Forelimb muscle (tissue), 1 donor: ENCODE measurements at regions not wholly inside any gene's neighbourhood (a gene's known extent, or its start where the extent isn't known, plus 50 kb on each side); places are given as distances from the start of the nearest gene placed in this dataset.
"Not testable (repeated sequence)": the region's sequence is repeated elsewhere in the genome, so short reads cannot be mapped to it uniquely, and the experiment has no call there.

Experiments
- DNase-seq: peaks from one replicate; pipeline ENCODE4 v3.0.0-alpha.2; 2013; ENCODE audit warnings: low read depth

DNA sequence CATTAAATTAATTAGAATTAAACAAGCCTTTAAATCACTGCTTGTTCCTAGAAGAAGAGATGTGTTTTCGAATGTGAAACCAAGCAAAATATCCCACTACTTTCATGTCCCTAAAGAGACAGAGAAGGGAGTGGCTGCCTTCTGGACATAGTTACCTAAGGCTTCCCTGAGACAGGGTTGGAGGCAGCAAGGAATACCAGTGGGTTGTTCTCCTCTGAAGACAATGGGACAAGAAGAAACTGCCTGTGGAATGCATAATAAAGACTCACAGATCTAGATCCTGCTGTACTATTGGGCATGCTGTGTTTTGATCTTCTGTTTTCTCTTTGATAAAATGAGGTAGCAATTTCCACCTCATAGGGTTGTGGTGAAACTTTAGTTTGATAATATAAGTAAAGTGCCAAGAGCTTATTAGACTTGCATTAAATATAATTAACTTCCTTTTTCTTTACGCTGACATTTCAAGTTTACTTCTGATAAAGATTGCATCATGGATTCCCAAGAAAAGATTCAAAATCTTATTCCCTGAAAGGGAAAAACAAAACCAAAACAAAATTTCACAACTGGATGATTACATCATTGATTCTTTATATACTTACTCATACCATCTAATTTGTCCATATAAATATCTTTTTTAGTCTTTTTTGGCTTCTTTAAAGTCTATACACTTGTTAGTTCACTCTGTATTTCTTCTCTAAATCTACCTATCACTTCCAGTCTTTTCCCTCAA, 621.3 kb downstream of the ETS1 start:
- DNase-seq = no peak

DNA sequence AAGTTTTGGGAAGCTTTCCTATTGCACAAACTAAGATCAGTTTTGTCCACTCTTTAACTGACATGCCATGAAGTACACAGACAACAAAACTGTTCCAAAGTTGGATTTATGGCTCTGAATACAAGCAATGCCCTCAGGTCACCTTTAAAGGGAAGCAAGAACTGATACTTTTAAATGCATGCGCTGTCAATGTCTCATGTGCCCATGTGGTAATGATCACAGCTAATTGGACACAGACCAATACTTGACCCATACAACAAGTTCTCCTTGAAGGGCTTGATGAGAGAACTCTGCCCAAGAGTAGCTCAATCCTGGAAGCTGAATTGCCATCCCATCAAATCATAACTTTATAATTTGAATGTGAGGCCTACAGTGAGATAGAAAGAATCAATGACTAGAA, 624.9 kb downstream of the ETS1 start:
- no peak for DNase-seq

GRCh38 chr11:127950162-127950561, 637.2 kb downstream of the ETS1 start:
- DNase-seq = no peak

DNA sequence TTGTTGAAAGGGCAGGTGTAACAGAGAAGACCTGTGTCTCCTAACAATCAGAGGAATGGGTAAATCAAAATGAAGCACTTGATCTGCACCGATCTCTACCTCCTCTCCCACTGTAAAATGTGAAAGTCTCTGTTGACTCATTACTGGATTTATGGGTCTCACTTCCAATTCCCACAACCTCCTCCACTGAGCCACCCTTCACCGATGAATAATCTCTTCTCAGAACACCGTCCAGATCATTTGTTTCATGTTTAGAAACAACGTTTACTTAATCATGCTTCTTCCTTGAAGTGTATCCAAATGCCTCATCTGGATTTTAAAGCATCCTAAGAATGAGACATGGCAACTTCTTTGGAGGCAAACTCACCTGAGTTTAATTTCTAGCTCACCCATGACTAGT, 643.6 kb downstream of the ETS1 start:
- no peak for DNase-seq

GRCh38 chr11:127943152-127943551, 644.2 kb downstream of the ETS1 start:
- no peak for DNase-seq

DNA sequence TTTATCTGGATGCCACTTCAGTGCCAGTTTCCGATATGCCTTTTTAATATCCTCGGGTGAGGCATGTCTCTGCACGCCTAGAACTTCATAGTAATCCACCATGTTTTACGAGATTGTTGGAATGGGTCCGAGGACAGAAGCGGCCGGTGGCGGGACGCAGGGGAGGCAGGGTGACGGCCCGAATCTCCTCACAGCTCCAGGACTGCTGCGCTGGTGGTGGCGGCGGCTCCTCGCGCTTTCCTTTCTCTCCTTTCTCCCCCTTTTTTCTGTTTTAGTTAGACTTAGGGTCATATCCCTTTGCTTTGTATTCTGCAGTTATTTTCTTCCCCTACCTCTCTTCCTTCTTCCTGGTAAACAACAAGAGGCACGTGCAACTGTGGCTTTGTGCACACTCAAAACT, 645.8 kb downstream of the ETS1 start:
- not testable (repeated sequence) for DNase-seq

DNA sequence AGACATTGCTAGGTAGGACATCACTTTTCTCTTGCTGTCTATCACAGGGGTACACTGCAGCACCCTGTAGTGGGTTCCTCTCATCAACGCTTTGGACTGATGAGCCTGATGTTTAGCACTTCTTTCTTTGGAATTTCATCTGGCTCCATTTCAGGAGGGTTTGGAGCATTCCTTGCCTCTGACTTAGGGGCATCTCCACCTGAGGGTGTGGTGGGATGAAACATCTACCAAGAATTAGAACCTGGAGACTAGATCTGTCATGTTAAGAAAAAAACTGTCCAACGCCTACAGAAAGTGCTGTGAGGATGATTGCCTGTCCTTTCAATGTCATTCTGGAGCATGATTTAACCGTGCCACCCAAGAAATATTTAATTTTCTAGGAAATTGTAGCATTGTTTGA, 648.4 kb downstream of the ETS1 start:
- DNase-seq = no peak

DNA sequence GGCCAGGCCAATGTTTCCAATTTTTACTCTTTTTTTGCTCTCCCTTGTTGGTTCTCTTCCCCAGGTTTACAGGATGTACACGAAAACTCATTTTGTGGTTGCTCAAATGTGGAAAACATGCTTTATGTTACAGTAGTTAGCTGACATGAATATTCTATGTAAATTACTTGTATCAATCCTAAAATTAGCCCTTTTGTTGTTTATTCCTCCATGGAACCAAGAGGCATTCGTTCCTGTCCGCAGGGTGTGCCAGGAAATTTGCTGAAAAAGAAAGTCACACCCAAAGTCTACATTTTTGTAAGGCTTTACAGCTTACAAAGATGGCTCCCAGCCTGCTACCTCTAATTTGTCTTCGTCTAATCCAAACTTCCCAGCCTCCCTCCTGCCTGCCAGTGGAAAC, 652.3 kb downstream of the ETS1 start:
- DNase-seq = no peak

DNA sequence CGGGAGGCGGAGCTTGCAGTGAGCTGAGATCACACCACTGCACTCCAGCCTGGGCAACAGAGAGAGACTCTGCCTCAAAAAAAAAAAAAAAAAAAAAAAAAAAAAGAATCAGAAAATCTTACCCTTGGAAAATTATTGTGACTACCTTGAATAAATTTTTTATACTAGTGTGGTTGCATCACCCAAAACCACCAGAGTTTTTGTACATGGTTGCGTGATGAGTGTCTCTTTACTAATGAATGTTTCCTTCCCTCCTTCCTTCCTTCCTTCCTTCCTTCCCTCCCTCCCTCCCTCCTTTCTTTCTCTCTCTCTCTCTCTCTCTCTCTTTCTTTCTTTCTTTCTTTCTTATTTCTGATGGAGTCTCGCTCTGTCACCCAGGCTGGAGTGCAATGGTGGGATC, 653.4 kb downstream of the ETS1 start:
- DNase-seq = not testable (repeated sequence)

- DNase-seq = no peak
These were observed 655.6 kb downstream of the ETS1 start for GRCh38 chr11:127931803-127932202.

DNA sequence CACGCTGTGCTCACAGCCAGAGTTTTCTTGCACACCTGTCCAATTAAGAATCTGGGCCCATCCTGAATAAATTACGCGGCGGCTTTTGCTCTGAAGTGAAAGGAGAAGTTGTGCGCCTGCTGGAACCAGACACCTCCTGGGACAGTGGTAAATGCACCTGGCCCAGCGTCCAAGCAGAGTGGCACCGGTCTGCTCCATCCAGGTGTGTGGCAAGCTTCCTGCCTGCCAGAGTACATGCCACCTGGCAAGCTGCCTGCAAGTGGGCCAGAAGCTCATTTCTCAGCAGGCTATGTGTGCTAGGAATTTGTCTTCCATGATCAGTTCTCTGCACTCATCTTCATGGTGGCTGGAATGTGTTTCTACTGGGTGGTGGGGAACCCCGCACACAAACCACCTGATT, 660.6 kb downstream of the ETS1 start:
- no peak for DNase-seq

GRCh38 chr11:127925475-127925874, 661.9 kb downstream of the ETS1 start:
- no peak for DNase-seq

DNA sequence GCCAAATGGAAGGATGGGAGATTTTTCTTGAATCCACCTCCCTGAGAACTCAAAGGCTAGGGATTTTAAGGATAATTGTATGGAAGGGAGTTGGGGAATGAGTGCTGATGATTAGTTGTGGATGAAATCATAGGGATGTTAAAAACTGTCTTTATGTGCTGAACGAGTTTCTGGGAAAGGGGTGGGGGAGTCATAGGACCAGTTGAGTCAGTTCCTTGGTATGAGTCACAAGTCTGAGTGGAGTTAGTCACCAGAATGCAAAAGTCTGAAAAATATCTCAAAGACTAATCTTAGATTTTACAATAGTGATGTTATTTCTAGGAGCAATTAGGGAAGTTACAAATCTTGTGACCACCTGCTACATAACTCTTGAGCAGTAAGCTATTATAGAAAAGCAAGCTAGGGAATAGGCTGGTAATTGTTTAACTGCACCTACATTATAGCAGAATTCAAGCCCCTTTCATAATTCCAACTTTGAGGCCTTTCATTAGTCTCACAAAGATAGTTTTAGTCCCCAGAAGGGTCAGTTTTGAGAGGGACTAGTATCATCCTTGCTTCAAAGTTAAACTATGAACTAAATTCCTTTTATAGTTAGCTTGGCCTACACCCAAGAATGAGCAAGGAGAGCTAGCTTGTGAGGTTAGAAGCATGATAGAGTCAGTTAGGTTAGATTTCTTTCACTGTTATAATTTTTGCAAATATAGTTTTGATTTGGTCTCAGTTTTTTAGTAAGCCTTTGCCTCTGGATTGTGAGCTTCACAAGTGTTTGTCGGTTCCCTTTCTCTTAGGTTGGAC, 668.0 kb downstream of the ETS1 start:
- DNase-seq = no peak

DNA sequence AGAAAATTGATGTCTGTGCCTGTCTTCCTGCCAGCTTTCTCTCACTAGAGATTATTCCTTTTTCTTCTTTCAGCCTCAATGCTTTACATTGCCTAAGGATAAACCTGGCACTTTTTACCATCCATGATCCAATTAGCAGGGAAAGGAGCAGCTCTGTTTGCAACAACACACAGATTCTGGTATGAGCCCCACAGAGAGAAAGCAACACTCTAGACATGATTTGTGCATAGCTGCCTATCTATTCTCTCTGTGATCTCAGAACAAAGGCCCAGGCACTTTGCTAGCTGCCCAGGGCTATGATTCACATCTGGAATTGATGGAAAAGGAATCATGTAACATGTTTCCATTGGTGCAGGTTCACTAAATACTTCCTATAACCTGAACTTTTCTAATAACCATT, 685.0 kb downstream of the ETS1 start:
- DNase-seq = no peak

- DNase-seq = no peak
These were observed 688.7 kb downstream of the ETS1 start for GRCh38 chr11:127898422-127899365.

- DNase-seq = no peak
These were observed 691.6 kb downstream of the ETS1 start for GRCh38 chr11:127895776-127896175.

DNA sequence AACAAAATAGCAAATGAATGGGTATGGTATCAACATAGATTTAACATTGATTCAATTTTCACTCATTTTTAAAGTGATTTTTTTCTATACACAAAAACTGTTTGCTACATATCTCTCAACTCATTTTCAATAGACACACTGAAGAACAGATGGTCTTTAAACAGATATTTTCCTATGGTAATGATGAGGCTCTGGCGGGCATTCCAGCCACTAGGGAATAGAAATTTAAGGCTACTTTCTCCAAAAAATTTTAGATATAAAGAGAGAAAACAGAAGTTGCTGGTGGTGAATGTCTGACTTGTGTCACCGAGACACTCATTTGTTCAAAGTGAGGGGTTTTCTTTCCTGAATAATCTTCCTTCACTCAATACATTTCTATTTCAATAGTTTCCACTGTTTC, 693.0 kb downstream of the ETS1 start:
- DNase-seq = no peak

DNA sequence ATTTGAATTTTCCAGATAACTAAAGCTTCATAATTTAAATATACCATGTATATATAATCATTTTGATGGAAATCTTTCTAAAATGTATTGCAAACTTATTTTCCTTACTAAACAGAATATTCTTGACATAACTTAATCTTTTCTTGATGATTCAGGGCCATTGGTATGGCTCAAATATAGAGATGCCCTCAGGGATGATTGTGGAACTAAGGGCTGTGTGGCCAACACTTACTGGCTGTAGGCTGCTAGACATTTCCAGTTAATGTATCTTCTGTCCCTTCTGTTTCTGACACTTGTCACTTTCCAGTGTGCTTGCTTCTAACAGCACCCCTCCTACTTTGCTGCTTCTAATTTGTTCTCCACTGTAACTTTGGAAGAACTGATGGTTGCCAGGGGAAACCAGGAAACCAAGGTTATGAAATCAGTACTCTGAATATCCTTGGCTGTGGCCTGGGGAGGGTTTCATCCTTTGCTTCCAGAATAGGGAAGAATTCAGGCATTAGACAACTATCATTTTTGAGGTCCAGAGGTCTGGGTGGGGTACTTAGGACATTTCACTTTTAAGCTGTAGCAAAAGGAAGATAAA, 697.2 kb downstream of the ETS1 start:
- DNase-seq = no peak

DNA sequence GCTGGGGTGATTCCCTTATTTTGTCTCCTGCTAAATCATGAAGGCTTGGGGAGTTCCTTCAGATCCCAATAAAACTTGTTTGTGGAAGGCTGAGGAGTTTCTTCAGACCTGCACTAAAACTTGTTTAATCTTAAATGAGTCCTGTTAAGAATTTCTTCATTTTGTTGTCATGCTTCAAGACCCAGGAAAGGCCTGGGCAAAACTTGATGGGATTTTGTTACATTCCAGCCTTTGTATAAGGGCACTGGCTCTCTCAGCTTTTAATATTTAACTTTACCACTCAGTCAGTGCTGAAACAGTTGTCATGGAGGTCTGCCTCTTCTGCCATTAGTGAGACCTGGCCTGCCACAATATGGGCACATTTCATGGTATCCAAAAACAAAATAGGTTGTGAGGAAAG, 699.0 kb downstream of the ETS1 start:
- DNase-seq = no peak

- DNase-seq = no peak
These were observed 712.2 kb downstream of the ETS1 start for GRCh38 chr11:127875131-127875530.

DNA sequence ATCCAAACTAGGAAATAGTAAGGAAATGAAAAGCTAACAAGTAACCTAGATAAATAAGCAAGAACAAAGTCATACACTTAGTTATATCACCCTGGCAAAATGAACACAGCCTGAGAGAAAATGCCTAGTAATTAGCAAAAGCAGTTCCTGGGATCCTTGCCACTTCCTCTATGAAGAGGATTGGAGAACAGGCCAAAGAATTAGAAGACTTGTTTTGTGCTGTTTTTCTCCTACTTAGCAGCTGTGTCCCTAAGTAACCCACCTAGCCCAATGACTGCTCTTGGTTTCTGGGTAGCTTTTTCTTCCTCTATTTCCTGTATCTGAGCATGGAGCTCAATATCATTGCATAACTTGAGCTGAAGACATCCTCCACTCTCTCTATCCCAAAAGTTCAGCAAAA, 713.9 kb downstream of the ETS1 start:
- no peak for DNase-seq

- no peak for DNase-seq
These were observed 721.2 kb downstream of the ETS1 start for GRCh38 chr11:127866109-127866508.
